ENCODE measurements at regions not wholly inside any gene's neighbourhood (a gene's known extent, or its start where the extent isn't known, plus 50 kb on each side); places are given as distances from the start of the nearest gene placed in this dataset.

GRCh38 chr2:104741860-104742259, 112.1 kb upstream of the POU3F3 start:
- no peak for TF ChIP-seq GLI4 (tag by site-specific recombination; IDR thresholded peaks at IDR 0.05)
- no peak for TF ChIP-seq ZNF335 (tag by site-specific recombination; conservative IDR thresholded peaks at IDR 0.05)
- no peak for TF ChIP-seq SETDB1 (IDR thresholded peaks at IDR 0.05; ENCODE audit: insufficient read length, low read length)
- no peak for TF ChIP-seq ZNF777 (tag by site-specific recombination; IDR thresholded peaks at IDR 0.05; ENCODE audit: borderline replicate concordance)
- no peak for TF ChIP-seq KLF9 (tag by site-specific recombination; IDR thresholded peaks at IDR 0.05; ENCODE audit: low read depth)
- TF ChIP-seq ZNF274 (IDR thresholded peaks at IDR 0.05; ENCODE audit: low read length) = no peak
- no peak for TF ChIP-seq ZNF274 (tag by site-specific recombination; IDR thresholded peaks at IDR 0.05; ENCODE audit: borderline replicate concordance)
- TF ChIP-seq ZBTB10 (tag by site-specific recombination; IDR thresholded peaks at IDR 0.05) = no peak
- TF ChIP-seq ZSCAN4 (tag by site-specific recombination; IDR thresholded peaks at IDR 0.05) = no peak
- POLR2A ChIA-PET = no interaction called here
- no peak overlapping the region for H3K4me3 ChIP-seq (ENCODE audit: low read depth, low read length)

GRCh38 chr2:104744537-104744936, 109.4 kb upstream of the POU3F3 start:
- no peaks in the 10 kb centered on the region for H3K36me3 ChIP-seq (ENCODE audit: control insufficient read depth in 2 of 2, insufficient read depth in 1 of 2, low read length in 2 of 2)
- H3K9me3 ChIP-seq (ENCODE audit: control insufficient read depth, insufficient read depth, low read depth, low read length) = no peaks in the 10 kb centered on the region
- H3K4me1 ChIP-seq (ENCODE audit: control insufficient read depth, insufficient read depth, low read length) = no peaks in the 10 kb centered on the region
- no peak overlapping the region for H3K27ac ChIP-seq (ENCODE audit: extremely low read depth, low read depth, low read length)
- ChIA-PET POLR2A (no interaction called here), CTCF (interaction anchor here (1.9 kb wide), 1 partner anchor 11 kb away, joined by 5 read pairs; no protein-coding TSS in a partner anchor)
- no peak overlapping the region for H3K4me3 ChIP-seq (ENCODE audit: low read depth, low read length)
- TF ChIP-seq PRDM1 (tag by site-specific recombination; IDR thresholded peaks at IDR 0.05) (no peak), ZNF48 (tag by site-specific recombination; IDR thresholded peaks at IDR 0.05) (no peak), ZBTB20 (tag by site-specific recombination; IDR thresholded peaks at IDR 0.05) (no peak), ZNF639 (tag by site-specific recombination; IDR thresholded peaks at IDR 0.05) (no peak), ZNF513 (tag by site-specific recombination; IDR thresholded peaks at IDR 0.05) (no peak), KLF10 (tag by site-specific recombination; IDR thresholded peaks at IDR 0.05) (no peak), ZBTB10 (tag by site-specific recombination; IDR thresholded peaks at IDR 0.05) (no peak), ZBTB6 (tag by site-specific recombination; IDR thresholded peaks at IDR 0.05) (no peak), GLIS1 (tag by site-specific recombination; IDR thresholded peaks at IDR 0.05) (no peak), ZNF324 (tag by site-specific recombination; IDR thresholded peaks at IDR 0.05) (no peak), PRDM6 (tag by site-specific recombination; IDR thresholded peaks at IDR 0.05) (no peak), OSR2 (tag by site-specific recombination; IDR thresholded peaks at IDR 0.05) (no peak), ZNF362 (tag by site-specific recombination; IDR thresholded peaks at IDR 0.05) (no peak), SP7 (tag by site-specific recombination; IDR thresholded peaks at IDR 0.05) (no peak)

More at GRCh38 chr2:104741860-104742259, 112.1 kb upstream of the POU3F3 start:
- H3K36me3 ChIP-seq (ENCODE audit: control insufficient read depth in 2 of 2, insufficient read depth in 1 of 2, low read length in 2 of 2) = no peaks in the 10 kb centered on the region
- H3K27ac ChIP-seq (ENCODE audit: extremely low read depth, low read depth, low read length) = no peak overlapping the region
- no peaks in the 10 kb centered on the region for H3K9me3 ChIP-seq (ENCODE audit: control insufficient read depth, insufficient read depth, low read depth, low read length)
- CTCF ChIA-PET = interaction anchor here (0.7 to 0.8 kb wide), 2 partner anchors 9 to 797 kb away, joined by 3 read pairs; no protein-coding TSS in a partner anchor
- no peaks in the 10 kb centered on the region for H3K4me1 ChIP-seq (ENCODE audit: control insufficient read depth, insufficient read depth, low read length)
